ENCODE measurements at regions not wholly inside any gene's neighbourhood (a gene's known extent, or its start where the extent isn't known, plus 50 kb on each side); places are given as distances from the start of the nearest gene placed in this dataset.

DNA sequence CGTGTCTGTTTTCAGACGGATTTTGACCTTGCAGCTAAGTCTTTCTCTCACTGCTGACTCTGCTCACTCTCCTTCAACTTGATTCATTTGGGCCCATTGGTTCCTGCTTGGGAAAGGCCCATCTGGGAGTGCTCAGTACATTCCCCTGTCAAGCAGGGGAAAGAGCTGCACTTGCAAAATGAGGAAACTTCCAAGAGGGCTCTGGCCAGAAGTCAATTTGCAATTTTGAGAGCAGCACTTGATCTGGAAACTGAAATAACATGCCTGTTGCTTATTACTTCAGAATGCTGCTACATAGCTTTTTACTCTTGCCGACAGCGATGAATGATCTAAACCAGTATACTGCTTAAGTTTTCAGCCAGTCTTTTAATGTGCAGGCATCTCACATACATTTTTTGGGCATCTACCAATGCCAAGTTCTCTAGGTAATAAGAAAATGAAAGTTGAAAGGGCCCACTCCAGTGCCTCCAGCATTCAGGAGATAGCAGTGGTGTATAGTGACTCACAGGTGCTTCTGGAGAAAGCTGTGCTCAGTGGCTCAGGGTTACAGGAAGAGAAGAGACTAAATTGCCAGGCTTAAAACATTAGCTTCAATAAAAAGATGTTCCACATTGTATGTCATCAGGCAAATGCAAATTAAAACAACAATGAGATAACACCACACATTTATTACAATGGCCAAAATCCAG lies 70.1 kb upstream of the RORA start:
- intact Hi-C loops (cut with DNase I): no loop called here
- Histone ChIP-seq H3K36me3 (no peaks in the 10 kb centered on the region), H3K9me3 (no peaks in the 10 kb centered on the region), H3K4me3 (no peak overlapping the region), H3K27ac (no peak overlapping the region), H3K27me3 (peaks cover 0 to 3% (median 0%) of the 10 kb centered on the region in 9 donors), H3K4me1 (no peaks in the 10 kb centered on the region)
- no peak for TF ChIP-seq POLR2A (IDR thresholded peaks at IDR 0.05)
- TF ChIP-seq, protein P1, sequence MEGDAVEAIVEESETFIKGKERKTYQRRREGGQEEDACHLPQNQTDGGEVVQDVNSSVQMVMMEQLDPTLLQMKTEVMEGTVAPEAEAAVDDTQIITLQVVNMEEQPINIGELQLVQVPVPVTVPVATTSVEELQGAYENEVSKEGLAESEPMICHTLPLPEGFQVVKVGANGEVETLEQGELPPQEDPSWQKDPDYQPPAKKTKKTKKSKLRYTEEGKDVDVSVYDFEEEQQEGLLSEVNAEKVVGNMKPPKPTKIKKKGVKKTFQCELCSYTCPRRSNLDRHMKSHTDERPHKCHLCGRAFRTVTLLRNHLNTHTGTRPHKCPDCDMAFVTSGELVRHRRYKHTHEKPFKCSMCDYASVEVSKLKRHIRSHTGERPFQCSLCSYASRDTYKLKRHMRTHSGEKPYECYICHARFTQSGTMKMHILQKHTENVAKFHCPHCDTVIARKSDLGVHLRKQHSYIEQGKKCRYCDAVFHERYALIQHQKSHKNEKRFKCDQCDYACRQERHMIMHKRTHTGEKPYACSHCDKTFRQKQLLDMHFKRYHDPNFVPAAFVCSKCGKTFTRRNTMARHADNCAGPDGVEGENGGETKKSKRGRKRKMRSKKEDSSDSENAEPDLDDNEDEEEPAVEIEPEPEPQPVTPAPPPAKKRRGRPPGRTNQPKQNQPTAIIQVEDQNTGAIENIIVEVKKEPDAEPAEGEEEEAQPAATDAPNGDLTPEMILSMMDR (IDR thresholded peaks at IDR 0.05): no peak
- no peak for DNase-seq
- 65 to 76% (median 70%) methylated on average over 4 of the region's 4 CpGs for WGBS, 4 donors
- ATAC-seq: no peak

DNA sequence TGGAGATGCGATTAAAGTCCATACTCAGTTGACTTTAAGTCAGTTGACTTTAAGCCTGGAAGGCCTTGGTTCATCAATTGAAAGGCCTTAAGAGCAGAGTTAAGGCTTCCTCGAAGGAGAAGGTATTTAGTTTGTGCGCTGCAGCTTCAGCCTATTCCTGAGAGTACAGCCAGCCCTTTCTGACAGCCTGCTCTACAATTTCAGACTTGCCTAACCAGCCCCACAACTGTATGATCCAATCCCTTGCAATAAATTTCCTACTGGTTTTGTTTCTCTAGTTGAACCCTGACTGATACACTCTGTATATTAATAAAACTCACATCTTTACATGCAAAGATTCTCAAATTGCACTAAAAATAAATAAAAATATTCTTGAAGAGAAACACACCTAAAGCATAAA lies 66.1 kb upstream of the RORA start:
- H3K27ac ChIP-seq: no peak overlapping the region
- no peak for DNase-seq
- H3K4me3 ChIP-seq: no peak overlapping the region
- intact Hi-C loops (cut with DNase I): no loop called here
- H3K36me3 ChIP-seq: no peaks in the 10 kb centered on the region
- no peaks in the 10 kb centered on the region for H3K4me1 ChIP-seq
- no peak for TF ChIP-seq POLR2A (IDR thresholded peaks at IDR 0.05)
- TF ChIP-seq, protein P1 (IDR thresholded peaks at IDR 0.05): no peak
- no peak for ATAC-seq
- whole genome bisulfite sequencing, 4 donors: 89 to 93% (median 90%) methylated on average over 3 of the region's 3 CpGs
- H3K27me3 ChIP-seq: no peaks in the 10 kb centered on the region
- H3K9me3 ChIP-seq: no peaks in the 10 kb centered on the region

DNA sequence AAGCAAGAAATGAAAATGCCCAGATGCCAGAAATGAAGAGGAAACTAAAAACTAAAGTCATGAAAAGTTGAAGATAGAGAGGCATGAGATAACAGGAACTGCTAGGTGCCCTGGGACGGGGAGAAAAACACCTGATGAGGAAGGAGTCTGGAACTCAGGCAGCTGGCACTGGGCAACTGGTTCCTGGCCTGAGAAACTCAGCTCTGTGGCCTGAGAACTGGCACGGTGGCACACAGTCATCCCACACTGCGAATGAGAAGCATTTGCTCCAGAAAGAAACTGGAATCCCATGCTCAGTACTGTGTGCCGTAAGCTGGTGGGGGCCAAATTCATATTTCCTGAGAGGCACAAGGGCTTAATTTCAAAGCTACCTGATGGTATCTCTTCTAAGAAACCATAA lies 53.6 kb upstream of the RORA start:
- intact Hi-C loops (cut with DNase I): no loop called here
- Histone ChIP-seq H3K9me3 (peaks cover 0 to 10% (median 0%) of the 10 kb centered on the region in 12 donors), H3K27ac (no peak overlapping the region), H3K4me3 (no peak overlapping the region), H3K36me3 (no peaks in the 10 kb centered on the region), H3K27me3 (peaks cover 0 to 27% (median 0%) of the 10 kb centered on the region in 9 donors), H3K4me1 (no peaks in the 10 kb centered on the region)
- WGBS, 4 donors: 78 to 82% (median 80%) methylated on average over 4 of the region's 4 CpGs
- TF ChIP-seq, protein P1 (IDR thresholded peaks at IDR 0.05): no peak
- no peak for DNase-seq
- ATAC-seq: no peak

DNA sequence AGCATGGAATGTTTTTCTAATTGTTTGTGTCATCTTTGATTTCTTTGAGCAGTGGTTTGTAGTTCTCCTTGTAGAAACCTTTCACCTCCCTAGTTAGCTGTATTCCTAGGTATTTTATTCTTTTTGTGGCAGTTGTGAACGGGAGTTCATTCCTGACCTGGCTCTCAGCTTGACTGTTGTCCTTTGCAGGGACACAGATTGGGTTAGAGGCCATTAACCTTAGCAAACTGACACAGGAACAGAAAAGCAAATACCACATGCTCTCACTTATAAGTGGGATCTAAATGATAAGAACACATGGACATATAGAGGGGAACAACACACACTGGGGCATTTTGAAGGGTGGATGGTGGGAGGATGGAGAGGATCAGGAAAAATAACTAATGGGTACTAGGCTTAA lies 52.2 kb upstream of the RORA start:
- Histone ChIP-seq H3K27me3 (peaks cover 0 to 27% (median 0%) of the 10 kb centered on the region in 9 donors), H3K4me1 (no peaks in the 10 kb centered on the region), H3K36me3 (no peaks in the 10 kb centered on the region), H3K9me3 (peaks cover 0 to 10% (median 0%) of the 10 kb centered on the region in 12 donors), H3K4me3 (no peak overlapping the region), H3K27ac (no peak overlapping the region)
- 77 to 93% (median 80%) methylated on average over 1 of the region's 1 CpG for WGBS, 4 donors
- DNase-seq (no peak), ATAC-seq (no peak)
- TF ChIP-seq POLR2A (IDR thresholded peaks at IDR 0.05): no peak
- TF ChIP-seq, protein P1 (IDR thresholded peaks at IDR 0.05): no peak
- intact Hi-C loops (cut with DNase I): no loop called here
